Lower leg skin (tissue), 4 donors: ENCODE measurements at regions not wholly inside any gene's neighbourhood (a gene's known extent, or its start where the extent isn't known, plus 50 kb on each side); places are given as distances from the start of the nearest gene placed in this dataset.
"Not testable (repeated sequence)": the region's sequence is repeated elsewhere in the genome, so short reads cannot be mapped to it uniquely, and the experiment has no call there.

Source experiments
- DNase-seq, 2 donors: peaks; one replicate each; pipeline ENCODE4 v3.0.0-alpha.2; 2019; ENCODE audit warnings: low spot score in 2 of 2
- H3K4me3 ChIP-seq: fragments of 200-600 bp; sonication (generic); 2 replicates; pipeline ENCODE4 v1.5.1; 2017; ENCODE audit warnings: mild to moderate bottlenecking, low read depth; ENCODE audit not compliant: poor library complexity, severe bottlenecking
- POLR2A ChIP-seq, 2 donors: fragments of 450-650 bp; IDR thresholded peaks; one replicate each; pipeline ENCODE4 v1.6.1; 2016 to 2017; ENCODE audit warnings: antibody characterized with exemption in 2 of 2, mild to moderate bottlenecking in 1 of 2, moderate library complexity in 1 of 2
- WGBS, 2 donors: methylation state at CpG; one replicate each; pipeline ENCODE4 v1.1.5; 2018; 5-methylcytosine and 5-hydroxymethylcytosine counted together
- intact Hi-C: fragments of 100-400 bp; cut with DNase I; formaldehyde crosslinking; loops from one replicate; pipeline ENCODE4 v1.15.0; 2023; ENCODE audit warnings: low total_unique reads
- TF ChIP-seq, protein P1 (sequence below), 3 donors: fragments of 450-650 bp; IDR thresholded peaks; one replicate each; pipeline ENCODE4 v1.5.1; 2016; ENCODE audit warnings: antibody characterized with exemption in 3 of 3, mild to moderate bottlenecking in 3 of 3, moderate library complexity in 2 of 3

DNA sequence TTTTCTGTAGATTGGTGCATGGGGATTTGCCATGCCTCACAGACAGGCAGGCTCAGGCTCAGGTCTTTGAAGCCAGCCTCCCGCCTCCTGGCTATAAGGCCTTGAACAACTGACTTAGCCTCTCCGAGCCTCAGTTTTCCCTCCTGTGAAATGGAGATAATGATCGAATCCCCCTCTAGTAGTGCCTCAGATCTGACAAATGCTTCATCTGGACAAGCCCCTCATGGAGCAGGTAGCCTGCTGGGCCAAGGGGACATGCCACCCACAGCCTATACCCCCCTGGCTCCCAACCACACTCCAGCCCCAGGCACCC lies 68.1 kb upstream of the LCTL start:
- DNase-seq: no peak
- no peak overlapping the region for H3K4me3 ChIP-seq
- intact Hi-C loops: no loop called here
- 87 to 89% methylated on average over 3 of the region's 3 CpGs for WGBS, 2 donors
- no peak for TF ChIP-seq POLR2A (IDR thresholded peaks at IDR 0.05)
- TF ChIP-seq, protein P1, sequence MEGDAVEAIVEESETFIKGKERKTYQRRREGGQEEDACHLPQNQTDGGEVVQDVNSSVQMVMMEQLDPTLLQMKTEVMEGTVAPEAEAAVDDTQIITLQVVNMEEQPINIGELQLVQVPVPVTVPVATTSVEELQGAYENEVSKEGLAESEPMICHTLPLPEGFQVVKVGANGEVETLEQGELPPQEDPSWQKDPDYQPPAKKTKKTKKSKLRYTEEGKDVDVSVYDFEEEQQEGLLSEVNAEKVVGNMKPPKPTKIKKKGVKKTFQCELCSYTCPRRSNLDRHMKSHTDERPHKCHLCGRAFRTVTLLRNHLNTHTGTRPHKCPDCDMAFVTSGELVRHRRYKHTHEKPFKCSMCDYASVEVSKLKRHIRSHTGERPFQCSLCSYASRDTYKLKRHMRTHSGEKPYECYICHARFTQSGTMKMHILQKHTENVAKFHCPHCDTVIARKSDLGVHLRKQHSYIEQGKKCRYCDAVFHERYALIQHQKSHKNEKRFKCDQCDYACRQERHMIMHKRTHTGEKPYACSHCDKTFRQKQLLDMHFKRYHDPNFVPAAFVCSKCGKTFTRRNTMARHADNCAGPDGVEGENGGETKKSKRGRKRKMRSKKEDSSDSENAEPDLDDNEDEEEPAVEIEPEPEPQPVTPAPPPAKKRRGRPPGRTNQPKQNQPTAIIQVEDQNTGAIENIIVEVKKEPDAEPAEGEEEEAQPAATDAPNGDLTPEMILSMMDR (IDR thresholded peaks at IDR 0.05): no peak

DNA sequence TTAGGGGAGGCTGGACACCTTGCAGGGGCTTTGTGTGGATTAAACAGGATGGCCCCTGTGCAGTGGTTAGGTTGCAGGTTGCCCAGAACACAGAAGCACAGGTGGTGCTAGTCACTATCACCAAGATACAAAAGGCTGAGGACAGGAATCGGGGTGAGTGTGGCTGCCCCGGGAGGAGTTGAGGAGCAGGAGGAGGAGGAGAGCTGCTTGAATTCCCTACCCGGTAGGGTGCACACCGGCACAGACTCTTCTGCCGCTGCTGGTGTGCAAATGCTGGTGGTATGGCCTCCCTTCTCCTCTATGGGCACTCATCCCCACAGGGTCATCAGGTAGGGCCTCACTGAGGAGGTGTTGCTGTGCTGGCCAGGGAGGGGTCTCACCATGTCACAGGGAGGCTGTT lies 67.5 kb upstream of the SMAD6 start:
- DNase-seq: no peak
- no peak overlapping the region for H3K4me3 ChIP-seq
- 91 to 93% methylated on average over 5 of the region's 5 CpGs for WGBS, 2 donors
- intact Hi-C loops: no loop called here
- TF ChIP-seq POLR2A (IDR thresholded peaks at IDR 0.05): no peak
- TF ChIP-seq, protein P1 (IDR thresholded peaks at IDR 0.05): no peak

DNA sequence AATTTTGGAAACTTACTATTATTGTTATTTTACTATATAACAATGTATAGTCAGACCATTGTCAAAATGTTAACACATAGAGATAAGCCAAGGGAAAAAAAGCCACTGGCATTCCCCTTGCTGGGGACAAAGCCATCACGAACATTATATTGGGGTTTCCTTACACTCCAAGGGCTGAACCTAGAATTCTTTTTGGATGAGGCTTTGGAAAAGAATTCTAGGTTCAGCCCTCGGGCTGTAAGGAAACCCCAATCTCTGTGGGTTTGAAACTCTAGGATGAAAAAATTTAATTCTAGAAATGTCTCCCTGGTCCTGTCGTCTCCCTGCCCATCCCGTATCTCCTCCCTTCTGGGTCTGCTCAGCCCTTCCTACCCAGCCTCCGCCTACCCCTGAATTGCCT lies 67.0 kb upstream of the SMAD6 start:
- intact Hi-C loops: no loop called here
- TF ChIP-seq, protein P1 (IDR thresholded peaks at IDR 0.05): no peak
- no peak for TF ChIP-seq POLR2A (IDR thresholded peaks at IDR 0.05)
- 72 to 92% methylated on average over 5 of the region's 5 CpGs for WGBS, 2 donors
- no peak overlapping the region for H3K4me3 ChIP-seq
- no peak for DNase-seq

DNA sequence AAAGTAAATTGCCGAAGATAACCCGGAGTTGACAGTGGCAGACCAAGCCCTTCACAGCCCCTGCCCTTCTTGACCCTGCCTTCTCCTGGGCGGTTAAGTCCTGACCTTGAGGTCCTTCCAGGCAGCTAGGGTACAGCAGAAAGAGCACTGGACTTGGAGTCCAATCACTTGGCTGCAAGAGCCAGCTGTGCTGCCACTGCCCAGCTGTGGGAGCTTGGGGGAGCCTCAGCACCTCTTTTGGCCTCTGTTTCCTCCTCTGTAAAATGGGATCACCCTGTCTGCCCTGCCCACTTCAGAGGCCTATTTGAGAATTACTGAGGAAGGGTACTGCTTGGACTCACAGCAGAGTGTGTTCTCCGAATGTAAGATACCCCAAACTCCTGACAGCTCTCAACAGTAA lies 66.2 kb upstream of the SMAD6 start:
- H3K4me3 ChIP-seq: no peak overlapping the region
- no peak for DNase-seq
- WGBS, 2 donors: 93% methylated on average over 4 of the region's 4 CpGs
- no peak for TF ChIP-seq POLR2A (IDR thresholded peaks at IDR 0.05)
- TF ChIP-seq, protein P1 (IDR thresholded peaks at IDR 0.05): no peak
- intact Hi-C loops: no loop called here

DNA sequence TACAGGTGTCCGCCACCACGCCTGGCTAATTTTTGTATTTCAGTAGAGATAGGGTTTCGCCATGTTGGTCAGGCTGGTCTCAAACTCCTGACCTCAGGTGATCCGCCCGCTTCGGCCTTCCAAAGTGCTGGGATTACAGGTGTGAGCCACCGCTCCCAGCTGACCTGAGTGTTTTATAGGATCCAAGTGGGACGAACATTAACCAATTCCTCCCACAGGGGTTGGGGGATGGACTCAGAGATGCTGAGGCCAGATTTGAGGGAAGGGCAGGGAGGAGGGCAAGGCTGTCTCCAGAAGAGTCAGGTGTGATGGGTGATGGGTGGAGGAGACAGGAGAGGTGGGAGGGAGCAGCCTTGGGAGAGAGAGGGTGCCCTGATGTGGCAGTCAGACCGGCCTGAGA lies 65.0 kb upstream of the SMAD6 start:
- DNase-seq, intact Hi-C loops, H3K4me3 ChIP-seq: not testable (repeated sequence)
- 84 to 96% methylated on average over 8 to 9 of the region's 9 CpGs for WGBS, 2 donors

DNA sequence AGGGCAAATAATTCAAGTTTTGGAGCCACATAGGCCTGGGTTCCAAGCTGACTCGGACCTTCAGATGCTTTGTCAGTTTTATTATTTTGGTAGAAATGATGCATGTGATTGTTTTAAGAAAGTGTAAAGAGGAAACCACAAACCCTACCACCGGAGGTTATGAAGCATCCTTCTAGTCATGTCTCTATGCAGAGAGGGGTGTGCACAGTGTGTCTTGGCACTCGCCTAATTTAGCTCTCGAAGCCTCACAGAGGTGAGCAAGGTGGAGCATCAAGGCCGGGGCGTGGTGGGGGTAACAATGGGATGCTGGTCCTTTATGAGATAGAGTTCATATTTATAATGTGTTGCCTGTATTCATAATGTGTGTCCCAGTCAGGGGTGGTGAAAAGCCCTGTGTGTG lies 63.7 kb upstream of the SMAD6 start:
- H3K4me3 ChIP-seq: no peak overlapping the region
- TF ChIP-seq, protein P1 (IDR thresholded peaks at IDR 0.05): no peak
- no peak for TF ChIP-seq POLR2A (IDR thresholded peaks at IDR 0.05)
- DNase-seq: no peak
- WGBS, 2 donors: 87% methylated on average over 6 of the region's 6 CpGs
- intact Hi-C loops: no loop called here
